HepG2 (cell line): ENCODE measurements at regions not wholly inside any gene's neighbourhood (a gene's known extent, or its start where the extent isn't known, plus 50 kb on each side); places are given as distances from the start of the nearest gene placed in this dataset.

Experiments
- BRCA1 ChIP-seq: sonication (generic); formaldehyde crosslinking; IDR thresholded peaks from 2 replicates; pipeline ENCODE4 v1.4.0; 2020; ENCODE audit warnings: missing genetic modification reagents
- EHMT2 ChIP-seq: fragments of 200-600 bp; sonication (generic); IDR thresholded peaks from 2 replicates; pipeline ENCODE4 v1.7.0; 2017; ENCODE audit warnings: antibody characterized with exemption, low read depth, low read length, borderline replicate concordance
- HMG20B ChIP-seq: conservative IDR thresholded peaks from 2 replicates; pipeline ENCODE4 v1.6.1; 2016; ENCODE audit warnings: missing genetic modification reagents, missing compliant biosample characterization
- KDM5B ChIP-seq: sonication (generic); formaldehyde crosslinking; IDR thresholded peaks from 2 replicates; pipeline ENCODE4 v1.4.0; 2020; ENCODE audit warnings: missing genetic modification reagents, mild to moderate bottlenecking, borderline replicate concordance
- LCORL ChIP-seq, 2 experiments: fragments of 450-650 bp in 1 of 2; sonication (generic) in 1 of 2; formaldehyde crosslinking in 1 of 2; IDR thresholded peaks; 2 replicates each; pipeline versions ENCODE4 v1.5.0 to v1.6.1; 2017 to 2020; ENCODE audit warnings: antibody characterized with exemption in 1 of 2, missing genetic modification reagents in 1 of 2
- NR2F6 ChIP-seq, 2 experiments: IDR thresholded peaks; 2 replicates each; pipeline ENCODE4 v1.6.1; 2016; ENCODE audit warnings: antibody characterized with exemption in 1 of 2, mild to moderate bottlenecking in 1 of 2
- PHF21A ChIP-seq: sonication (generic); formaldehyde crosslinking; IDR thresholded peaks from 2 replicates; pipeline ENCODE4 v1.5.0; 2020; ENCODE audit warnings: mild to moderate bottlenecking, missing genetic modification reagents
- POGZ ChIP-seq: sonication (generic); formaldehyde crosslinking; IDR thresholded peaks from 2 replicates; pipeline ENCODE4 v1.4.0; 2020; ENCODE audit warnings: mild to moderate bottlenecking, missing genetic modification reagents
- POLR2A ChIP-seq, 2 experiments: IDR thresholded peaks; 2 replicates each; pipeline ENCODE4 v1.6.1; 2011; ENCODE audit warnings: low read depth in 2 of 2, low read length in 2 of 2, mild to moderate bottlenecking in 1 of 2, moderate library complexity in 1 of 2; ENCODE audit not compliant: insufficient read depth in 1 of 2
- SKI ChIP-seq: fragments of 450-650 bp; IDR thresholded peaks from one replicate; pipeline ENCODE4 v1.6.1; 2018; ENCODE audit warnings: mild to moderate bottlenecking; ENCODE audit not compliant: partially characterized antibody
- SKIL ChIP-seq: sonication (generic); formaldehyde crosslinking; IDR thresholded peaks from 2 replicates; pipeline ENCODE4 v1.8.0; 2022; ENCODE audit warnings: missing genetic modification reagents, mild to moderate bottlenecking, moderate library complexity, borderline replicate concordance
- ZMYM2 ChIP-seq: sonication (generic); formaldehyde crosslinking; IDR thresholded peaks from 2 replicates; pipeline ENCODE4 v1.8.0; 2022; ENCODE audit warnings: mild to moderate bottlenecking, missing genetic modification reagents
- ZMYM3 ChIP-seq: sonication (generic); formaldehyde crosslinking; IDR thresholded peaks from 2 replicates; pipeline ENCODE4 v1.5.1; 2020; ENCODE audit warnings: mild to moderate bottlenecking, missing genetic modification reagents
- ZNF24 ChIP-seq: fragments of 450-650 bp; IDR thresholded peaks from 2 replicates; pipeline ENCODE4 v1.6.1; 2017; ENCODE audit warnings: antibody characterized with exemption, mild to moderate bottlenecking
- ZNF276 ChIP-seq: sonication (generic); formaldehyde crosslinking; IDR thresholded peaks from 2 replicates; pipeline ENCODE4 v1.4.0; 2020; ENCODE audit warnings: mild to moderate bottlenecking, low read depth, missing genetic modification reagents
- ZNF605 ChIP-seq: sonication (generic); formaldehyde crosslinking; IDR thresholded peaks from 2 replicates; pipeline ENCODE4 v1.8.0; 2022; ENCODE audit warnings: mild to moderate bottlenecking, missing genetic modification reagents
- ZNF687 ChIP-seq: sonication (generic); formaldehyde crosslinking; IDR thresholded peaks from 2 replicates; pipeline ENCODE4 v1.5.1; 2020; ENCODE audit warnings: mild to moderate bottlenecking, missing genetic modification reagents, moderate library complexity
- ZNF772 ChIP-seq: sonication (generic); formaldehyde crosslinking; IDR thresholded peaks from 2 replicates; pipeline ENCODE4 v1.5.0; 2020; ENCODE audit warnings: mild to moderate bottlenecking, missing genetic modification reagents

- TF ChIP-seq ZNF772 (CRISPR knock-in tag) (peak; percentile 56; the same call in 1 of the 2 replicates), ZMYM3 (CRISPR knock-in tag) (peak; percentile 59; the same call in 1 of the 2 replicates), BRCA1 (0 out of 2 replicates have a peak, but pooled peaks have one; percentile 52), ZNF276 (0 out of 2 replicates have a peak, but pooled peaks have one; percentile 18), POGZ (peak; percentile 77; the same call in 1 of the 2 replicates), NR2F6 (IDR thresholded peaks at IDR 0.05) (peak; percentile 100), NR2F6 (CRISPR knock-in tag; IDR thresholded peaks at IDR 0.05) (peak; percentile 100), SKI (peak; percentile 74), ZNF24 (peak; percentile 83; the same call in 1 of the 2 replicates), ZNF605 (CRISPR knock-in tag) (peak; percentile 61; the same call in 1 of the 2 replicates), HMG20B (CRISPR knock-in tag) (peak; percentile 83), PHF21A (CRISPR knock-in tag) (peak; percentile 85), EHMT2 (peak; percentile 27; the same call in 1 of the 2 replicates), SKIL (CRISPR knock-in tag) (peak; percentile 87), LCORL (IDR thresholded peaks at IDR 0.05) (peak; percentile 50; the same call in 1 of the 2 replicates), LCORL (CRISPR knock-in tag; IDR thresholded peaks at IDR 0.05) (peak; percentile 97), POLR2A (IDR thresholded peaks at IDR 0.05; ENCODE audit: insufficient read depth in 1 of 2, low read depth in 2 of 2, low read length in 2 of 2) (0 out of 4 replicates have a peak, but pooled peaks of 1 of the 2 experiments have one; percentile 18), ZNF687 (peak; percentile 48), ZMYM2 (CRISPR knock-in tag) (peak; percentile 92), KDM5B (CRISPR knock-in tag) (peak; percentile 29; the same call in 1 of the 2 replicates)
Observed at GRCh38 chr2:106283228-106284152, 89.4 kb upstream of the UXS1 start (continued).
